GM06990 (cell line): ENCODE measurements at regions not wholly inside any gene's neighbourhood (a gene's known extent, or its start where the extent isn't known, plus 50 kb on each side); places are given as distances from the start of the nearest gene placed in this dataset.
A peak's percentile ranks its signal among the peaks of the same experiment; 100 is the strongest.

ENCODE experiments used
- DNase-seq: peaks from one replicate; pipeline ENCODE4 v3.0.0-alpha.2; 2011; ENCODE audit not compliant: insufficient read length; ENCODE audit errors: extremely low read depth
- H3K27me3 ChIP-seq: replicated peaks from 2 replicates; pipeline ENCODE4 v1.6.0; 2011; ENCODE audit warnings: low read length; ENCODE audit not compliant: control insufficient read depth, insufficient read depth
- H3K36me3 ChIP-seq: 2 replicates; pipeline ENCODE4 v1.5.1; 2011; ENCODE audit warnings: low read length; ENCODE audit not compliant: control insufficient read depth, insufficient read depth
- H3K4me3 ChIP-seq: replicated peaks from 2 replicates; pipeline ENCODE4 v1.5.1; 2011; ENCODE audit warnings: low read depth, mild to moderate bottlenecking, control low read depth, low read length
- CTCF ChIP-seq: IDR thresholded peaks from 2 replicates; pipeline ENCODE4 v1.5.1; 2011; ENCODE audit warnings: low read length, control low read depth, mild to moderate bottlenecking, inconsistent platforms; ENCODE audit not compliant: insufficient read depth, poor library complexity, severe bottlenecking

GRCh38 chr2:191620144-191620543 lies 57.8 kb upstream of the NABP1 start:
- H3K36me3 ChIP-seq, result no peaks in the 10 kb centered on the region
- no peak for DNase-seq
- H3K4me3 ChIP-seq, result no peak overlapping the region
- no peaks in the 10 kb centered on the region for H3K27me3 ChIP-seq
- TF ChIP-seq CTCF, result no peak

DNA sequence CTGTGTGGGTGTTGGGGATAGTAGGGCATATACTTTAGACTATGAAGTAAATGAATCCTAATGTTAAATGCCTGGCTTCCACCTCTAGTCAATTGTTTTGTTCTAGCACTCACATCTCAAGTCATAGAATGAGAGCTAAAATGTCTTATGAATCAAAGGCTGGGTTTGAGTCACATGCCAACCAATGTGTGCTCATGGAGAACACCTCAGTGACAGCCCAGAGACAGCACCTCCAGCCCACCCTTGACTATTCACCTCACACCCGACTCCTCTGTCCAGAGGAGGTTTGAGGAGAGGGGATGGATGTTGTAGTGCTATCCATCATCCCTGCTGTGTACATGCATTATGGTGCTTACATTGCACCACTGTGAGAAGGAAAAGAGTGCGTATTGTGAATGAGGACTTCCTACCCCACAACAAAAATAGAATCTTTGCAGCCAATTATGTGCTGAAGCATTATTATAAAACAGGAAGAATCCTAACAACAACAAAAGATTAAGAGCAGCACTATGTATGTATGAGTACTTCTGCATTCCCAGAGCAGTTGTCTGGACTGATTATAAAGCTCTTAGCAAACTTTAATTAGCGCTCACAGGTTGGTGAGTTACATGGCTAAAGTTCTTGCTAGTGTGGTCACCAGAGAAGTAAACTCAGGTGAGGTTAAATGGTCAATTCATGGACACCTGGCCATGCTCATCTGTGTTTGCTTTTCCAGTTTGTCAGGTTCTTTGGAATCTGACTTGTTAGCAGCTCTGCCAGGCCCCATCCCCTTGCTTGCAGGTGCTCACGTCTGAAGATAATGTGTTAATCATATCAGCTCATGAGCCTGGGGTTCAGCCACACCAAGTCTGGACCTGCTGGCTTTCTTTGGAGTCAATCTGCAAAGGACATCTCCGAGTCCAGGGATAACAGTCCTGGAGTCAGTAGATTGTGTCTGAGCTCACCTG lies 55.3 kb upstream of the NABP1 start:
- DNase-seq, result no peak
- Histone ChIP-seq H3K4me3 (no peak overlapping the region), H3K27me3 (no peaks in the 10 kb centered on the region), H3K36me3 (no peaks in the 10 kb centered on the region)
- TF ChIP-seq CTCF, result no peak

GRCh38 chr2:191625016-191625415 lies 52.9 kb upstream of the NABP1 start:
- Histone ChIP-seq H3K4me3 (no peak overlapping the region), H3K27me3 (no peaks in the 10 kb centered on the region), H3K36me3 (no peaks in the 10 kb centered on the region)
- no peak for TF ChIP-seq CTCF
- DNase-seq, result peak; percentile 39

GRCh38 chr2:191625446-191625845 lies 52.5 kb upstream of the NABP1 start:
- H3K36me3 ChIP-seq, result no peaks in the 10 kb centered on the region
- no peak overlapping the region for H3K4me3 ChIP-seq
- no peak for DNase-seq
- no peak for TF ChIP-seq CTCF
- H3K27me3 ChIP-seq, result no peaks in the 10 kb centered on the region

- H3K4me3 ChIP-seq, result no peak overlapping the region
- TF ChIP-seq CTCF, result no peak
- H3K36me3 ChIP-seq, result no peaks in the 10 kb centered on the region
- H3K27me3 ChIP-seq, result no peaks in the 10 kb centered on the region
- DNase-seq, result no peak
Measured at GRCh38 chr2:191626497-191627151, 51.3 kb upstream of the NABP1 start.
